WTC11 (cell line): ENCODE measurements at regions not wholly inside any gene's neighbourhood (a gene's known extent, or its start where the extent isn't known, plus 50 kb on each side); places are given as distances from the start of the nearest gene placed in this dataset.

Experiments
- ATAC-seq: fragments of 200-7000 bp; cut with Tn5 transposase; 2 replicates; pipeline ENCODE4 v1.10.0; 2021; ENCODE audit warnings: mild to moderate bottlenecking, moderate library complexity
- CTCF ChIA-PET: fragments of 300-600 bp; sonication (Branson Sonifier 250); formaldehyde crosslinking; loops from one replicate; lab custom pipeline; 2021; ENCODE audit warnings: antibody characterized with exemption; lab: Charles Lee
- POLR2A ChIA-PET: fragments of 350-600 bp; sonication (Branson Sonifier 250); formaldehyde crosslinking; loops from one replicate; lab custom pipeline; 2021; ENCODE audit warnings: antibody characterized with exemption; lab: Charles Lee
- DNase-seq: peaks from one replicate; pipeline ENCODE4 v3.0.0; 2021; ENCODE audit warnings: low spot score
- H3K27ac Mint-ChIP-seq: 2 replicates; pipeline ENCODE4 v1.8.0; 2021; ENCODE audit warnings: mixed read lengths
- H3K27me3 Mint-ChIP-seq: 2 replicates; pipeline ENCODE4 v1.8.0; 2021; ENCODE audit warnings: low read depth, mild to moderate bottlenecking, moderate library complexity, mixed read lengths
- H3K36me3 Mint-ChIP-seq: 2 replicates; pipeline ENCODE4 v1.8.0; 2021; ENCODE audit warnings: mixed read lengths
- H3K4me1 Mint-ChIP-seq: 2 replicates; pipeline ENCODE4 v1.8.0; 2022; ENCODE audit warnings: mixed read lengths
- H3K4me3 Mint-ChIP-seq: 2 replicates; pipeline ENCODE4 v1.8.0; 2021; ENCODE audit warnings: mild to moderate bottlenecking, moderate library complexity, mixed read lengths
- H3K9me3 Mint-ChIP-seq: 2 replicates; pipeline ENCODE4 v1.8.0; 2021; ENCODE audit warnings: mixed read lengths
- ELF4 ChIP-seq: sonication (generic); formaldehyde crosslinking; IDR thresholded peaks from 2 replicates; pipeline ENCODE4 v1.8.1; 2022; ENCODE audit warnings: low read depth, mild to moderate bottlenecking, moderate library complexity, missing genetic modification reagents
- EMX1 ChIP-seq: fragments of 250-450 bp; sonication (Bioruptor Pico); IDR thresholded peaks from 2 replicates; pipeline ENCODE4 v1.8.0; 2021; ENCODE audit warnings: mild to moderate bottlenecking
- ESRRA ChIP-seq: sonication (generic); formaldehyde crosslinking; IDR thresholded peaks from 2 replicates; pipeline ENCODE4 v1.8.1; 2022; ENCODE audit warnings: mild to moderate bottlenecking, missing genetic modification reagents, borderline replicate concordance
- GRHL2 ChIP-seq: fragments of 250-450 bp; sonication (Bioruptor Pico); IDR thresholded peaks from 2 replicates; pipeline ENCODE4 v1.8.0; 2022; ENCODE audit warnings: mild to moderate bottlenecking, moderate library complexity; ENCODE audit not compliant: insufficient replicate concordance, severe bottlenecking
- GTF2I ChIP-seq: fragments of 250-450 bp; sonication (Bioruptor Pico); conservative IDR thresholded peaks from 2 replicates; pipeline ENCODE4 v1.4.0; 2021; ENCODE audit warnings: mild to moderate bottlenecking
- NFATC4 ChIP-seq: fragments of 250-450 bp; sonication (Bioruptor Pico); IDR thresholded peaks from 2 replicates; pipeline ENCODE4 v1.9.0; 2021; ENCODE audit warnings: mild to moderate bottlenecking
- NR1H2 ChIP-seq: sonication (generic); formaldehyde crosslinking; IDR thresholded peaks from 2 replicates; pipeline ENCODE4 v1.9.0; 2021; ENCODE audit warnings: mild to moderate bottlenecking, moderate library complexity, missing genetic modification reagents
- NR3C1 ChIP-seq: sonication (generic); formaldehyde crosslinking; conservative IDR thresholded peaks from 2 replicates; pipeline ENCODE4 v1.8.1; 2023; ENCODE audit warnings: low read depth, mild to moderate bottlenecking, missing genetic modification reagents
- OVOL2 ChIP-seq: fragments of 250-450 bp; sonication (Bioruptor Pico); IDR thresholded peaks from 2 replicates; pipeline ENCODE4 v1.9.0; 2021; ENCODE audit warnings: mild to moderate bottlenecking, borderline replicate concordance
- PRRX2 ChIP-seq: fragments of 250-450 bp; sonication (Bioruptor Pico); IDR thresholded peaks from 2 replicates; pipeline ENCODE4 v1.8.0; 2021; ENCODE audit warnings: mild to moderate bottlenecking
- SMAD4 ChIP-seq: sonication (generic); formaldehyde crosslinking; IDR thresholded peaks from 2 replicates; pipeline ENCODE4 v1.8.0; 2022; ENCODE audit warnings: mild to moderate bottlenecking, missing genetic modification reagents
- SOX15 ChIP-seq: fragments of 250-450 bp; sonication (Bioruptor Pico); IDR thresholded peaks from 2 replicates; pipeline ENCODE4 v1.9.0; 2021; ENCODE audit warnings: mild to moderate bottlenecking
- TEAD1 ChIP-seq: sonication (generic); formaldehyde crosslinking; IDR thresholded peaks from 2 replicates; pipeline ENCODE4 v1.8.0; 2022; ENCODE audit warnings: mild to moderate bottlenecking, missing genetic modification reagents
- ZNF219 ChIP-seq: sonication (generic); formaldehyde crosslinking; IDR thresholded peaks from 2 replicates; pipeline ENCODE4 v1.8.0; 2023; ENCODE audit warnings: missing genetic modification reagents, mild to moderate bottlenecking, borderline replicate concordance
- ZNF263 ChIP-seq: sonication (generic); formaldehyde crosslinking; IDR thresholded peaks from 2 replicates; pipeline ENCODE4 v1.8.1; 2022; ENCODE audit warnings: low read depth, mild to moderate bottlenecking, moderate library complexity, missing genetic modification reagents
- ZNF396 ChIP-seq: fragments of 250-450 bp; sonication (Bioruptor Pico); IDR thresholded peaks from 2 replicates; pipeline ENCODE4 v1.8.0; 2021; ENCODE audit warnings: mild to moderate bottlenecking, moderate library complexity, borderline replicate concordance
- TF ChIP-seq, protein P1 (sequence below): sonication (generic); formaldehyde crosslinking; IDR thresholded peaks from 2 replicates; pipeline ENCODE4 v1.8.1; 2023; ENCODE audit warnings: mild to moderate bottlenecking, moderate library complexity, missing genetic modification reagents
- TF ChIP-seq, protein P2 (sequence below): sonication (generic); formaldehyde crosslinking; IDR thresholded peaks from 2 replicates; pipeline ENCODE4 v1.8.0; 2022; ENCODE audit warnings: mild to moderate bottlenecking, missing genetic modification reagents
- TF ChIP-seq, protein P3 (sequence below): sonication (generic); formaldehyde crosslinking; IDR thresholded peaks from 2 replicates; pipeline ENCODE4 v1.8.1; 2022; ENCODE audit warnings: low read depth, mild to moderate bottlenecking, moderate library complexity, missing genetic modification reagents, borderline replicate concordance
- TF ChIP-seq, protein P4 (sequence below): sonication (generic); formaldehyde crosslinking; IDR thresholded peaks from 2 replicates; pipeline ENCODE4 v1.8.0; 2023; ENCODE audit warnings: missing genetic modification reagents, mild to moderate bottlenecking, borderline replicate concordance
- TF ChIP-seq, protein P5 (sequence below): sonication (generic); formaldehyde crosslinking; IDR thresholded peaks from 2 replicates; pipeline ENCODE4 v1.8.1; 2022; ENCODE audit warnings: mild to moderate bottlenecking, missing genetic modification reagents, moderate library complexity, borderline replicate concordance
- TF ChIP-seq, protein P6 (sequence below): sonication (generic); formaldehyde crosslinking; conservative IDR thresholded peaks from 2 replicates; pipeline ENCODE4 v1.8.1; 2022; ENCODE audit warnings: mild to moderate bottlenecking, missing genetic modification reagents

DNA sequence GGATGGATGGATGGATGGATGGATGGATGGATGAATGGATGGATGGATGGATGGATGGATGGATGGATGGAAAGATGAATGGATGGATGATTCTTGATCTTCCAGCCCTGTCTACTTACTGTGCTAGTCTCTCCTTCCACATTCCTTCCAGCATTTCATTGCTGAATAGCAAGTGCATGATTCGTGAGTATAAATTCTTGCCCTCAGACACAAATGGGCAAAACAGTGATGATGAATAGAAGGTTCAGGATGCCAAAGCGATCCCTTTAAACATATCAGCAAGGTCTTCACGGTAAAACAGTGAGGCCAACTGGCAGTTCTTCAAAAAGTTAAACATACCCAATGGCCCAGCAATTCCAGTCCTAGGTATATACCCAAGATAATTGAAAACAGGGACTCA, 400.2 kb downstream of the MN1 start (continued):
- TF ChIP-seq, protein P1, sequence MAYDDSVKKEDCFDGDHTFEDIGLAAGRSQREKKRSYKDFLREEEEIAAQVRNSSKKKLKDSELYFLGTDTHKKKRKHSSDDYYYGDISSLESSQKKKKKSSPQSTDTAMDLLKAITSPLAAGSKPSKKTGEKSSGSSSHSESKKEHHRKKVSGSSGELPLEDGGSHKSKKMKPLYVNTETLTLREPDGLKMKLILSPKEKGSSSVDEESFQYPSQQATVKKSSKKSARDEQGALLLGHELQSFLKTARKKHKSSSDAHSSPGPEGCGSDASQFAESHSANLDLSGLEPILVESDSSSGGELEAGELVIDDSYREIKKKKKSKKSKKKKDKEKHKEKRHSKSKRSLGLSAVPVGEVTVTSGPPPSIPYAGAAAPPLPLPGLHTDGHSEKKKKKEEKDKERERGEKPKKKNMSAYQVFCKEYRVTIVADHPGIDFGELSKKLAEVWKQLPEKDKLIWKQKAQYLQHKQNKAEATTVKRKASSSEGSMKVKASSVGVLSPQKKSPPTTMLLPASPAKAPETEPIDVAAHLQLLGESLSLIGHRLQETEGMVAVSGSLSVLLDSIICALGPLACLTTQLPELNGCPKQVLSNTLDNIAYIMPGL (CRISPR knock-in tag): no peak
- no peak for TF ChIP-seq ZNF263 (CRISPR knock-in tag)
- TF ChIP-seq, all 79 proteins: peak for 0

DNA sequence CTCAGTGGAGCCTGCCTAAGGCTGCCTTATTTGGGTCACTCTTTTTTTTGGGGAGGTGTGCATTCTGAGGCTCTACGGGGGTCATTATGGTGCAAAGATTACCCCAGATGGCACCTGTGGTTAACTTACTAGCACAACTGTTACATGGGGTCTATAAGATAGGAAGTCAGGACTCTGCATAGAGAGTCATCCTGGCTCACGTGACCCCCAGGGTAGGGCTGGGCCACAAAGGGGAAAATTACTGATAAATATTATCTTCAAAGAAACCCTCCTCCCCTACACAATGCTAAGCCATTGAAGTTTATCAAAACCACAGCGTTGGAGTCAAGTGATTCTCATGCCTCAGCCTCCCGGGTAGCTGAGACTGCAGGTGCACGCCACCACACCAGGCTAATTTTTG, 397.1 kb downstream of the MN1 start:
- no peak for DNase-seq
- no peak for TF ChIP-seq OVOL2 (CRISPR knock-in tag)
- TF ChIP-seq, protein P2, sequence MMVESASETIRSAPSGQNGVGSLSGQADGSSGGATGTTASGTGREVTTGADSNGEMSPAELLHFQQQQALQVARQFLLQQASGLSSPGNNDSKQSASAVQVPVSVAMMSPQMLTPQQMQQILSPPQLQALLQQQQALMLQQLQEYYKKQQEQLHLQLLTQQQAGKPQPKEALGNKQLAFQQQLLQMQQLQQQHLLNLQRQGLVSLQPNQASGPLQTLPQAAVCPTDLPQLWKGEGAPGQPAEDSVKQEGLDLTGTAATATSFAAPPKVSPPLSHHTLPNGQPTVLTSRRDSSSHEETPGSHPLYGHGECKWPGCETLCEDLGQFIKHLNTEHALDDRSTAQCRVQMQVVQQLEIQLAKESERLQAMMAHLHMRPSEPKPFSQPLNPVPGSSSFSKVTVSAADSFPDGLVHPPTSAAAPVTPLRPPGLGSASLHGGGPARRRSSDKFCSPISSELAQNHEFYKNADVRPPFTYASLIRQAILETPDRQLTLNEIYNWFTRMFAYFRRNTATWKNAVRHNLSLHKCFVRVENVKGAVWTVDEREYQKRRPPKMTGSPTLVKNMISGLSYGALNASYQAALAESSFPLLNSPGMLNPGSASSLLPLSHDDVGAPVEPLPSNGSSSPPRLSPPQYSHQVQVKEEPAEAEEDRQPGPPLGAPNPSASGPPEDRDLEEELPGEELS (CRISPR knock-in tag): no peak
- TF ChIP-seq PRRX2 (CRISPR knock-in tag): no peak
- TF ChIP-seq GRHL2: no peak
- no peaks in the 10 kb centered on the region for H3K27me3 Mint-ChIP-seq
- no peak overlapping the region for H3K4me3 Mint-ChIP-seq
- peaks cover 19% of the 10 kb centered on the region for H3K4me1 Mint-ChIP-seq
- ChIA-PET POLR2A (no interaction called here), CTCF (interaction anchor here (0.7 to 1.2 kb wide), 4 partner anchors 30 to 648 kb away, joined by 3 to 4 read pairs (median 3); no protein-coding TSS in a partner anchor)
- H3K27ac Mint-ChIP-seq: no peak overlapping the region
- H3K36me3 Mint-ChIP-seq: no peaks in the 10 kb centered on the region
- no peak for ATAC-seq
- peaks cover 8% of the 10 kb centered on the region for H3K9me3 Mint-ChIP-seq

DNA sequence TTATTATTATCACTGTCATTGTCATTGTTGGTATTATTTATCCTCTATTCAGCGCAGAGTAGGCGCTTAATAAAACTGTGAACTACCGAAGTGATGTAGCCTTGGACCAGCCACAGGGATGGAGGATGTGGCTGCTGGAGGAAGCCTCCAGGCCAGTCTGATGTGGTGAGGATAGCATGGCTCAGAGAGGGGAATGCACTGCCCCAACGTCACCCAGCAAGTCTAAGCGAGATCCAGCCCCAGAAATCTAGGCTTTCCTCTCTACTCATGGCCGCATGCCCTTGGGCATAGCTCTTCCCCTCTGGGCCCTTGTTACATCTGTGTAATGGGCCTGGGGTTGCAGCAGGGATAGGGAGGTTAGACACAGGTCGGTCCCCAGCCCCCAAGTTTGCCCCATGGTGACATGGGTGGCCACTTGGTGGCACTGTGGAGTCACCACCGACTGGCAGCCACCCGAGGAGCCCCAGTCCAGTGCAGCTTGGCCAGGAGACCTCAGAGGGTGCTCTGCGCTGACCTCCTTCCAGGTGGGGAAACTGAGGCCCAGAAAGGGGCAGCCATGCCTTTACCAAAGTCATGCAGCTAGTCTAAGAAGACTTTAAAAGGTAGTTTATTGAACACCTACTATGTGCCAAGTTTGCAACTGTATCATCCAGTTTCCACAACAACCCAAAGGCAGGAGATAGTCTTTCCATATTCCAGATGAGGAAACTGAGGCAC, 395.7 kb downstream of the MN1 start:
- ChIA-PET CTCF (interaction anchor here (0.8 to 1.4 kb wide), 6 partner anchors 9 to 412 kb away, joined by 3 to 4 read pairs (median 3); no protein-coding TSS in a partner anchor), POLR2A (no interaction called here)
- H3K9me3 Mint-ChIP-seq: peaks cover 8% of the 10 kb centered on the region
- H3K4me1 Mint-ChIP-seq: peaks cover 19% of the 10 kb centered on the region
- H3K27me3 Mint-ChIP-seq: no peaks in the 10 kb centered on the region
- peak; percentile 77 for DNase-seq
- H3K27ac Mint-ChIP-seq: no peak overlapping the region
- no peak overlapping the region for H3K4me3 Mint-ChIP-seq
- ATAC-seq: peak; percentile 84
- no peaks in the 10 kb centered on the region for H3K36me3 Mint-ChIP-seq
- no peak for TF ChIP-seq NR3C1 (CRISPR knock-in tag)
- TF ChIP-seq, protein P3, sequence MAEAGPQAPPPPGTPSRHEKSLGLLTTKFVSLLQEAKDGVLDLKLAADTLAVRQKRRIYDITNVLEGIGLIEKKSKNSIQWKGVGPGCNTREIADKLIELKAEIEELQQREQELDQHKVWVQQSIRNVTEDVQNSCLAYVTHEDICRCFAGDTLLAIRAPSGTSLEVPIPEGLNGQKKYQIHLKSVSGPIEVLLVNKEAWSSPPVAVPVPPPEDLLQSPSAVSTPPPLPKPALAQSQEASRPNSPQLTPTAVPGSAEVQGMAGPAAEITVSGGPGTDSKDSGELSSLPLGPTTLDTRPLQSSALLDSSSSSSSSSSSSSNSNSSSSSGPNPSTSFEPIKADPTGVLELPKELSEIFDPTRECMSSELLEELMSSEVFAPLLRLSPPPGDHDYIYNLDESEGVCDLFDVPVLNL (CRISPR knock-in tag): no peak
- TF ChIP-seq TEAD1 (CRISPR knock-in tag): no peak
- no peak for TF ChIP-seq EMX1 (CRISPR knock-in tag)
- TF ChIP-seq ZNF219 (CRISPR knock-in tag): no peak
- no peak for TF ChIP-seq ZNF396
- TF ChIP-seq SMAD4 (CRISPR knock-in tag): no peak
- TF ChIP-seq GTF2I (CRISPR knock-in tag): 0 out of 2 replicates have a peak, but pooled peaks have one; percentile 46
- TF ChIP-seq, protein P4, sequence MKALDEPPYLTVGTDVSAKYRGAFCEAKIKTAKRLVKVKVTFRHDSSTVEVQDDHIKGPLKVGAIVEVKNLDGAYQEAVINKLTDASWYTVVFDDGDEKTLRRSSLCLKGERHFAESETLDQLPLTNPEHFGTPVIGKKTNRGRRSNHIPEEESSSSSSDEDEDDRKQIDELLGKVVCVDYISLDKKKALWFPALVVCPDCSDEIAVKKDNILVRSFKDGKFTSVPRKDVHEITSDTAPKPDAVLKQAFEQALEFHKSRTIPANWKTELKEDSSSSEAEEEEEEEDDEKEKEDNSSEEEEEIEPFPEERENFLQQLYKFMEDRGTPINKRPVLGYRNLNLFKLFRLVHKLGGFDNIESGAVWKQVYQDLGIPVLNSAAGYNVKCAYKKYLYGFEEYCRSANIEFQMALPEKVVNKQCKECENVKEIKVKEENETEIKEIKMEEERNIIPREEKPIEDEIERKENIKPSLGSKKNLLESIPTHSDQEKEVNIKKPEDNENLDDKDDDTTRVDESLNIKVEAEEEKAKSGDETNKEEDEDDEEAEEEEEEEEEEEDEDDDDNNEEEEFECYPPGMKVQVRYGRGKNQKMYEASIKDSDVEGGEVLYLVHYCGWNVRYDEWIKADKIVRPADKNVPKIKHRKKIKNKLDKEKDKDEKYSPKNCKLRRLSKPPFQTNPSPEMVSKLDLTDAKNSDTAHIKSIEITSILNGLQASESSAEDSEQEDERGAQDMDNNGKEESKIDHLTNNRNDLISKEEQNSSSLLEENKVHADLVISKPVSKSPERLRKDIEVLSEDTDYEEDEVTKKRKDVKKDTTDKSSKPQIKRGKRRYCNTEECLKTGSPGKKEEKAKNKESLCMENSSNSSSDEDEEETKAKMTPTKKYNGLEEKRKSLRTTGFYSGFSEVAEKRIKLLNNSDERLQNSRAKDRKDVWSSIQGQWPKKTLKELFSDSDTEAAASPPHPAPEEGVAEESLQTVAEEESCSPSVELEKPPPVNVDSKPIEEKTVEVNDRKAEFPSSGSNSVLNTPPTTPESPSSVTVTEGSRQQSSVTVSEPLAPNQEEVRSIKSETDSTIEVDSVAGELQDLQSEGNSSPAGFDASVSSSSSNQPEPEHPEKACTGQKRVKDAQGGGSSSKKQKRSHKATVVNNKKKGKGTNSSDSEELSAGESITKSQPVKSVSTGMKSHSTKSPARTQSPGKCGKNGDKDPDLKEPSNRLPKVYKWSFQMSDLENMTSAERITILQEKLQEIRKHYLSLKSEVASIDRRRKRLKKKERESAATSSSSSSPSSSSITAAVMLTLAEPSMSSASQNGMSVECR (CRISPR knock-in tag): no peak
- no peak for TF ChIP-seq SOX15 (CRISPR knock-in tag)
- no peak for TF ChIP-seq ELF4 (CRISPR knock-in tag)
- TF ChIP-seq, protein P5, sequence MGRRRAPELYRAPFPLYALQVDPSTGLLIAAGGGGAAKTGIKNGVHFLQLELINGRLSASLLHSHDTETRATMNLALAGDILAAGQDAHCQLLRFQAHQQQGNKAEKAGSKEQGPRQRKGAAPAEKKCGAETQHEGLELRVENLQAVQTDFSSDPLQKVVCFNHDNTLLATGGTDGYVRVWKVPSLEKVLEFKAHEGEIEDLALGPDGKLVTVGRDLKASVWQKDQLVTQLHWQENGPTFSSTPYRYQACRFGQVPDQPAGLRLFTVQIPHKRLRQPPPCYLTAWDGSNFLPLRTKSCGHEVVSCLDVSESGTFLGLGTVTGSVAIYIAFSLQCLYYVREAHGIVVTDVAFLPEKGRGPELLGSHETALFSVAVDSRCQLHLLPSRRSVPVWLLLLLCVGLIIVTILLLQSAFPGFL (CRISPR knock-in tag): no peak
- no peak for TF ChIP-seq NR1H2 (CRISPR knock-in tag)
- TF ChIP-seq, protein P6, sequence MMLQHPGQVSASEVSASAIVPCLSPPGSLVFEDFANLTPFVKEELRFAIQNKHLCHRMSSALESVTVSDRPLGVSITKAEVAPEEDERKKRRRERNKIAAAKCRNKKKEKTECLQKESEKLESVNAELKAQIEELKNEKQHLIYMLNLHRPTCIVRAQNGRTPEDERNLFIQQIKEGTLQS (CRISPR knock-in tag): no peak
- TF ChIP-seq NFATC4: no peak
- TF ChIP-seq ESRRA (CRISPR knock-in tag): no peak
